HAP-1 (cell line): ENCODE measurements at regions not wholly inside any gene's neighbourhood (a gene's known extent, or its start where the extent isn't known, plus 50 kb on each side); places are given as distances from the start of the nearest gene placed in this dataset.
"Not testable (repeated sequence)": the region's sequence is repeated elsewhere in the genome, so short reads cannot be mapped to it uniquely, and the experiment has no call there.

Experiments
- DNase-seq, 2 experiments: peaks; one replicate each; pipeline ENCODE4 v3.0.0-alpha.2; 2016 to 2020; ENCODE audit warnings: low spot score in 2 of 2
- H3K27me3 ChIP-seq: fragments of 250-450 bp; sonication (Bioruptor Pico); 2 replicates; pipeline ENCODE4 v1.5.1; 2020; ENCODE audit warnings: low read depth, mild to moderate bottlenecking, moderate library complexity
- H3K36me3 ChIP-seq: fragments of 250-450 bp; sonication (Bioruptor Pico); replicated peaks from 2 replicates; pipeline ENCODE4 v1.5.1; 2020; ENCODE audit warnings: mild to moderate bottlenecking
- H3K4me1 ChIP-seq: fragments of 250-450 bp; sonication (Bioruptor Pico); 2 replicates; pipeline ENCODE4 v1.5.1; 2020; ENCODE audit warnings: mild to moderate bottlenecking
- H3K4me3 ChIP-seq: fragments of 250-450 bp; sonication (Bioruptor Pico); 2 replicates; pipeline ENCODE4 v1.5.1; 2020; ENCODE audit warnings: mild to moderate bottlenecking, moderate library complexity
- H3K9me3 ChIP-seq: fragments of 250-450 bp; sonication (Bioruptor Pico); 2 replicates; pipeline ENCODE4 v1.5.1; 2020; ENCODE audit warnings: mild to moderate bottlenecking, moderate library complexity
- in situ Hi-C: fragments of 300-500 bp; cut with MboI; formaldehyde crosslinking; loops from 3 replicates; pipeline ENCODE4 v1.14.3; 2020; ENCODE audit warnings: low sequenced_read_pairs, inconsistent platforms, mixed read lengths

DNA sequence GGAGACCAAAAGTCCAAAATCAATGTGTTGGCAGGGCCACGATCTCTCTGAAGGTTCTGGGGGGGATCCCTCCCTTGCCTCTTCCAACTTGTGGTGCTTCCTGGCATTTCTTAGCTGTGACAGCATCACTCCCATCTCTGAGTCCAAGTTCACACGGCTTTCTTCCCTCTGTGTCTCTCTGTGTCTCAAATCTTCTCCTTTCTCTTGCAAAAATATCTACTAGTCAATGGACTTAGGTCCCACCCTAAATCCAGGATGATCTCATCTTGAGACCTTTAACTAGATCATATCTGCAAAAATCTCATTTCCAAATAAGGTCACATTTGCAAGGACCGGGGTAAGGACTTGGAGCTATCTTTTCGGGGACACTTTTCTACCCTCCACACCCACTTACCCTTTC is 186.1 kb downstream of the HSD17B3 start:
- in situ Hi-C loops, result no loop called here
- no peak overlapping the region for H3K4me3 ChIP-seq
- DNase-seq, result no peak

GRCh38 chr9:96113032-96113431 is 188.9 kb downstream of the HSD17B3 start:
- Histone ChIP-seq H3K4me3 (no peak overlapping the region), H3K36me3 (no peaks in the 10 kb centered on the region), H3K9me3 (no peaks in the 10 kb centered on the region), H3K4me1 (no peaks in the 10 kb centered on the region), H3K27me3 (no peaks in the 10 kb centered on the region)
- in situ Hi-C loops, result no loop called here
- DNase-seq, result no peak

More for the DNA sequence above, 186.1 kb downstream of the HSD17B3 start:
- Histone ChIP-seq H3K4me1 (no peaks in the 10 kb centered on the region), H3K27me3 (no peaks in the 10 kb centered on the region), H3K36me3 (no peaks in the 10 kb centered on the region), H3K9me3 (no peaks in the 10 kb centered on the region)

- in situ Hi-C loops, result no loop called here
- DNase-seq, result no peak
- no peaks in the 10 kb centered on the region; the same call in 1 of the 2 replicates for H3K27me3 ChIP-seq
- no peaks in the 10 kb centered on the region for H3K4me1 ChIP-seq
- H3K36me3 ChIP-seq, result no peaks in the 10 kb centered on the region
- no peaks in the 10 kb centered on the region for H3K9me3 ChIP-seq
- no peak overlapping the region for H3K4me3 ChIP-seq
Observed at GRCh38 chr9:96109680-96110351, 192.2 kb downstream of the HSD17B3 start.

GRCh38 chr9:96108691-96109380 is 193.1 kb downstream of the HSD17B3 start:
- no peak for DNase-seq
- Histone ChIP-seq H3K36me3 (no peaks in the 10 kb centered on the region), H3K4me3 (no peak overlapping the region), H3K4me1 (no peaks in the 10 kb centered on the region), H3K9me3 (no peaks in the 10 kb centered on the region), H3K27me3 (no peaks in the 10 kb centered on the region; the same call in 1 of the 2 replicates)
- in situ Hi-C loops, result no loop called here

DNA sequence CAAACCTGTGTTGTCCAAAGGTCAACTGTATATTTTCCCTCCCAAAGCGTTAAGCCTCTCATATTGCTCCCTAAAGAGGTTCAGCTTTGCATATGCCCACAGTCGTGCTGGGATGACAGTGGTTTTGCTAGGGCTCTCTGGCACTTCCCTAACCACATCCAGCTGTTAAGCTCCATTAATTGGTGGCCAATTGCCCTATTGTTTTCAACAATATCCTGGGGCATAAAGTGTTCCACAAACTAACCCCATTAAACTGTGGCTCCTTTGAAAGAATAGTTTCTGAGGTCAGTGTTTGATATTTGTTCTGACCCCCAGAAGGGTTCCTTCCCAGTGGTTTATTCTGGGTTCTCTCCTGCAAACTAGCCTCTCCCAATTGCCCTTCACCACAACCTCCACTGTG is 194.5 kb downstream of the HSD17B3 start:
- in situ Hi-C loops, result no loop called here
- no peaks in the 10 kb centered on the region; the same call in 1 of the 2 replicates for H3K27me3 ChIP-seq
- no peaks in the 10 kb centered on the region for H3K36me3 ChIP-seq
- H3K4me3 ChIP-seq, result no peak overlapping the region
- H3K4me1 ChIP-seq, result no peaks in the 10 kb centered on the region
- DNase-seq, result no peak
- H3K9me3 ChIP-seq, result no peaks in the 10 kb centered on the region

DNA sequence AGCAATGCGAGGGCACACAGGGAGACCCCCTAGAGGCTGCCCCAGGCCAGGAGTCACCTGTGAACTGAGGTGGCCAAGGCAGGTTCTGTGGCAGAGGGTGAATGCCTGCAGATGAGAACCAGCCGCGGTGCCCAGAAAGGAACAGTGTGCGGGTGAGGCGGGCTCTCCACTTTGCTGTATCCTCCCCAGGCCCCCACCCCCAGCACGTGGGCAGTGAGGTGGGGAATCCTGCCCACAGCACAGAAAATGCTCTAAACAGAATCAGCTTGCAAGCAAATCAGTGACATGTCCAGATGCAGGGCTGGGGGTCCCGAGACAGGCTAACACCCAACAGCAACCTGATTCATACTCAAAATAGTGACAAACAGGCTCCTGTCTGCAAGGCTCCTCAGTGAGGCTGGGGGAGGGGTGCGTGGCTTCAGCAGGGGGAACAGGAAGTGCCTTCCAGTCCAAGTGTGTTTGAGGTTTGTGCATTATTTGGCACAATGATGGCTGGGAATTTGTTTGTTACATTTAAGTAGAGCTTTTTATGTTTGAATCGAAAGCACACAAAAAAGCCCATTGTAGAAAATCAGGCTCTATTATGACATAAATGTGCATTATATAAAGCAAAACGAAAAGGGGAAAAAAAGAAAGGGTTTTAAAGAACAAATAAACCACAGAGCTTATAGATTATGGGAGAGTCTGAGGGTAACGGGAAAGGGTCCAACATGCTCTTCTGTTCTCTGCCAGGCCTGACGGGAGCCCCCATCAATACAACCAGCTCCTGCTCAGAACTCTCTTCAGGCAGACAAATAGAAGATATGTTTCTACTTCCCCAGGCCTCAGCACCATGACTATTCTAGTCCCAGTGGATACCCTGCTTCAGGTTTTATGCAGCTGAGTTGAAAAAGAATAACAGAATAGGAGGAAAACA is 201.3 kb downstream of the HSD17B3 start:
- H3K27me3 ChIP-seq, result no peaks in the 10 kb centered on the region
- no peak overlapping the region for H3K4me3 ChIP-seq
- peaks cover 5% of the 10 kb centered on the region for H3K4me1 ChIP-seq
- in situ Hi-C loops, result no loop called here
- peaks cover 2% of the 10 kb centered on the region; the same call in 1 of the 2 replicates for H3K9me3 ChIP-seq
- H3K36me3 ChIP-seq, result no peaks in the 10 kb centered on the region
- DNase-seq, result peak; percentile 35 to 76

DNA sequence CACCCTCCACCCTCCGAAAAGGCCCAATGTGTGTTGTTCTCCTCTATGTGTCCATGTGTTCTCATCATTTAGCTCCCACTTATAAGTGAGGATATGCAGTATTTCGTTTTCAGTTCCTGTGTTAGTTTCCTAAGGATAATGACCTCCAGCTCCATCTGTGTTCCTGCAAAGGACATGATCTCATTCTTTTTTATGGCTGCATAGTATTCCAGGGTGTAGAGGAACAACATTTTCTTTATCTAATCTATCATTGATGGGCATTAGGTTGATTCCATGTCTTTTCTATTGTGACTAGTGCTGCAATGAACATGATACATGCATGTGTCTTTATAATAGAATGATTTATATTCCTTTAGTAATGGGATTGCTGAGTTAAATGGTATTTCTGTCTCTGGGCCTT is 211.3 kb downstream of the HSD17B3 start:
- DNase-seq, in situ Hi-C loops, H3K9me3 ChIP-seq, H3K4me1 ChIP-seq, H3K36me3 ChIP-seq, H3K4me3 ChIP-seq, H3K27me3 ChIP-seq: not testable (repeated sequence)

- no peaks in the 10 kb centered on the region for H3K9me3 ChIP-seq
- DNase-seq, result no peak
- in situ Hi-C loops, result no loop called here
- H3K4me3 ChIP-seq, result no peak overlapping the region
- no peaks in the 10 kb centered on the region for H3K4me1 ChIP-seq
- H3K36me3 ChIP-seq, result no peaks in the 10 kb centered on the region
- peaks cover 9% of the 10 kb centered on the region for H3K27me3 ChIP-seq
Observed at GRCh38 chr9:96089452-96090085, 212.4 kb downstream of the HSD17B3 start.

GRCh38 chr9:96088510-96088909 is 213.0 kb downstream of the ERCC6L2 start:
- peaks cover 9% of the 10 kb centered on the region for H3K27me3 ChIP-seq
- DNase-seq, result no peak
- H3K36me3 ChIP-seq, result no peaks in the 10 kb centered on the region
- in situ Hi-C loops, result no loop called here
- H3K4me1 ChIP-seq, result no peaks in the 10 kb centered on the region
- no peak overlapping the region for H3K4me3 ChIP-seq
- H3K9me3 ChIP-seq, result no peaks in the 10 kb centered on the region

DNA sequence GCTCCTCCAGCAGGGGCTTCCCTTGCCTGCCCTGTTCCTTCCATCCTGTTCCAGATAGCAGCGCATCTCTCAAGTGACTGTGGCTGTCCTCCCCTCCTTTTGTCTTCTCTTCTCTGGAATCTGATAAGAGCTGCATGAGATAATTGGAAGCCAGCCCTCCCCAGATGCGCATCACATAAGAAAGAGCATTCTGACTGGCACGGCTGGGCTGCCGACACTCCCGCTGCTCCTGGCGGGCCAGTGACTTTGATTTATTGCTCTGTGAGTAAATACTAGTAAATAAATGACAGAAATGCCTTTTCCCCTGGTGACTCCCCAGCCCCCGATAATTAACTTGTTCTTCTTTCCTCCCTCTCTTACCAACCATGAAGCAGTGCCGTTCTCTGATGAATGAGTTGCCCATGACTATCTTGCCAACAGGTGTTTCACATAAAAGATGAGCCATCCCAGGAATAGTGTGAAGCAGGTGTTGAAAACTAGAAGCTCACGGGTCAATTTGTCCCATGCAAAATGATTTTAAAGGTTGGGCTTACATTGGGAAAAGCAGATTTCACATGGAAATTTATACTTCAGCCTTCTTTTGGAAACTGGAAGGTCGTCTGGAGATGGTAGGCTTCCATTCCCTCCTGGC is 212.3 kb downstream of the ERCC6L2 start:
- no peak overlapping the region for H3K4me3 ChIP-seq
- H3K27me3 ChIP-seq, result peaks cover 9% of the 10 kb centered on the region
- H3K9me3 ChIP-seq, result no peaks in the 10 kb centered on the region
- H3K36me3 ChIP-seq, result no peaks in the 10 kb centered on the region
- in situ Hi-C loops, result no loop called here
- no peak for DNase-seq
- no peaks in the 10 kb centered on the region for H3K4me1 ChIP-seq

DNA sequence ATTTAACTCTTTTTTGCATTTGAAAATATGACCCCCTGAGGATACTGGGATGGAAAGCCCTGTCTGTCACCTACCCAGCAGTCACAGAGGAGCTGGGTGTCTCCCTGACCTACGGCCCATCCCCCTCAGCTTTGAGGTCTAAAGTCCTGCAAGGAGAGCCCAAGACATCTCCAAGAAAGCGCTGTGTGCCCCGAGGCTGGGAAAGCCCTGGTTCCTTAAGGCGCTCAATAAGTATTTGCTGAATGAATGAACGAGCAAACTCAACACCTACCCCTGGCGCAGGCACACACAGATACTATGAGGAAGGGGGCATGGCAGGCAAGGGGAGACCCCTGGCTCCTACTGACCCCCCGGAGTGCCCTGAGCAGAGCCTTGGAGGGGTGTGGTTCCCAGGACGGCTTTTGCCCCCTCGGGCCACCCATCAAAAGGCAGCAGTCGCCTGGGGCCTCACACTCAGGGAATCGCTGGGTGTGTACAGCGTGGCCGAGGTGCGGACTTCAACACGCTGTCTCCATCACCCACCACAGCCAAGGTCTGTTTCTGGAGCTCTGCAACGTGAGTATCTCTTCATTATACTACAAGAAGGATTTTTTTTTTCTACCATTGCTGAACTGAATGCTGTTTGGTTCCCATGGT is 211.6 kb downstream of the ERCC6L2 start:
- Histone ChIP-seq H3K36me3 (no peaks in the 10 kb centered on the region), H3K9me3 (no peaks in the 10 kb centered on the region), H3K4me3 (no peak overlapping the region), H3K4me1 (no peaks in the 10 kb centered on the region), H3K27me3 (peaks cover 9% of the 10 kb centered on the region)
- in situ Hi-C loops, result no loop called here
- DNase-seq, result no peak

DNA sequence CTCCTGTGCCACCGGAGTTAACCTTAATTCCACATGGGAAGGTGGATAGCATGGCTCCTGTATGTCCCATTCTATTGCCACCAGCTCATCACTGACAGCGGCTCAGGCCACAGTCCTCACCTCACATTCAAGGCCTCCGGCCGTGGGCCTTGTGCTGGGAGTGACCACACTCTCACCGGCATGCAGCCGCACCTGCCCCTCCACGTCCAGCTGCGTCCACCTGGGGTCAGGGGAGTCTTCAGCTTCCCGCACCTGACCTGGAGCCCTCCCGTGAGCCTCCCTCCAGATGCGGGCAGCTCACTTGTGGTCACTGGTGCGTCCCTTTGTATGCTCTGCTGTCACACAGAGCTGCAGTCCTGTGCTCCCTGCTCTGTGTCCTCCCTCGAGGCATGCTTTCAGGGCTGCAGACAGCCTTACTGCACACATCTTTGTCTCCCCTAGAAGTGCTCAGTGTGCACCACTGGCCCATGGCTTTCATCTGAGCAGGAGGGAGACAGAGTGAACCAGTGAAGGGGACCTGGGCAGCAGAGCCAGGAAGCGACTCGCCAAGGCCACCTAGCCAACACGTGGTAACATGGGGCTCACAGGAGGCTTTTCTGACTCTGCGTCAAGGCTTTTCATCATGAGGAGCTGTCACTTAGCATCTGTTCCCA is 210.1 kb downstream of the ERCC6L2 start:
- in situ Hi-C loops, result no loop called here
- Histone ChIP-seq H3K27me3 (peaks cover 9% of the 10 kb centered on the region), H3K4me3 (no peak overlapping the region), H3K4me1 (no peaks in the 10 kb centered on the region), H3K36me3 (no peaks in the 10 kb centered on the region), H3K9me3 (no peaks in the 10 kb centered on the region)
- no peak for DNase-seq
